IMR-90 (cell line): ENCODE measurements at regions not wholly inside any gene's neighbourhood (a gene's known extent, or its start where the extent isn't known, plus 50 kb on each side); places are given as distances from the start of the nearest gene placed in this dataset.

Source experiments
- BHLHE40 ChIP-seq: fragments of 150-350 bp; IDR thresholded peaks from 2 replicates; pipeline ENCODE4 v1.6.1; 2016; ENCODE audit warnings: mild to moderate bottlenecking, low read depth, low read length
- CEBPB ChIP-seq: IDR thresholded peaks from 2 replicates; pipeline ENCODE4 v1.6.1; 2012; ENCODE audit warnings: low read depth, low read length, improper control_type of control experiment
- CHD1 ChIP-seq: IDR thresholded peaks from 2 replicates; pipeline ENCODE4 v1.6.1; 2012; ENCODE audit warnings: low read depth, low read length, improper control_type of control experiment
- MAFK ChIP-seq: IDR thresholded peaks from 2 replicates; pipeline ENCODE4 v1.6.1; 2012; ENCODE audit warnings: low read depth, low read length, improper control_type of control experiment
- POLR2A ChIP-seq: IDR thresholded peaks from 2 replicates; pipeline ENCODE4 v1.6.1; 2012; ENCODE audit warnings: mild to moderate bottlenecking, low read depth, low read length
- RFX5 ChIP-seq: IDR thresholded peaks from 2 replicates; pipeline ENCODE4 v1.8.0; 2012; ENCODE audit warnings: low read depth, mild to moderate bottlenecking, low read length, moderate library complexity
- SMC3 ChIP-seq: fragments of 150-350 bp; IDR thresholded peaks from 2 replicates; pipeline ENCODE4 v1.6.1; 2016; ENCODE audit warnings: low read depth, mild to moderate bottlenecking, antibody characterized with exemption, low read length, moderate library complexity
- TF ChIP-seq, protein P1 (sequence below): conservative IDR thresholded peaks from 2 replicates; pipeline ENCODE4 v1.5.1; 2012; ENCODE audit warnings: mild to moderate bottlenecking, low read depth, low read length, improper control_type of control experiment
- TF ChIP-seq, protein P2 (sequence below): fragments of 150-350 bp; IDR thresholded peaks from 2 replicates; pipeline ENCODE4 v1.6.1; 2016; ENCODE audit warnings: low read depth, mild to moderate bottlenecking, low read length, moderate library complexity, borderline replicate concordance
- TF ChIP-seq, protein P3 (sequence below): fragments of 150-350 bp; IDR thresholded peaks from 2 replicates; pipeline ENCODE4 v1.6.1; 2017; ENCODE audit warnings: mild to moderate bottlenecking, antibody characterized with exemption, low read length, low read depth

DNA sequence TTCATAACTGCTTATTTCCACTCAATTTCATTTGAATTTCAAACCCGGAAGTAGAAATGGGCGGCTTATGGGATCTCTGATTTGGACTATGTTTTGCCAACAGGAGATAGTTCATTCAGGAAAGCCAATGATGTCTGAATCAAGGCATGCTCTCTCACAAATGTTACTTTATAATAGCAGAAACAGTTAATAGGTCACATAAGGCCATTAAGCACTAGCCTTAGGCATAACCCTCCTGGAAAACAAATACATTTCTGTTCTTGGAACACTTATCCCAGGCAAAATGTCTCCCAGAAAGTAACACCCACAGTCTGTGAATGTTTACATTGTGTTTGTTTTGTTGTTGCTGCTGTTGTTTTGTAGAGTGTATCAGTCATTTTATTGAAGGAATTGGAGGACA lies 1347.2 kb upstream of the PCDH7 start:
- TF ChIP-seq MAFK (no peak), POLR2A (no peak), CEBPB (no peak), RFX5 (no peak), BHLHE40 (no peak), CHD1 (no peak), SMC3 (no peak)
- TF ChIP-seq, protein P1, sequence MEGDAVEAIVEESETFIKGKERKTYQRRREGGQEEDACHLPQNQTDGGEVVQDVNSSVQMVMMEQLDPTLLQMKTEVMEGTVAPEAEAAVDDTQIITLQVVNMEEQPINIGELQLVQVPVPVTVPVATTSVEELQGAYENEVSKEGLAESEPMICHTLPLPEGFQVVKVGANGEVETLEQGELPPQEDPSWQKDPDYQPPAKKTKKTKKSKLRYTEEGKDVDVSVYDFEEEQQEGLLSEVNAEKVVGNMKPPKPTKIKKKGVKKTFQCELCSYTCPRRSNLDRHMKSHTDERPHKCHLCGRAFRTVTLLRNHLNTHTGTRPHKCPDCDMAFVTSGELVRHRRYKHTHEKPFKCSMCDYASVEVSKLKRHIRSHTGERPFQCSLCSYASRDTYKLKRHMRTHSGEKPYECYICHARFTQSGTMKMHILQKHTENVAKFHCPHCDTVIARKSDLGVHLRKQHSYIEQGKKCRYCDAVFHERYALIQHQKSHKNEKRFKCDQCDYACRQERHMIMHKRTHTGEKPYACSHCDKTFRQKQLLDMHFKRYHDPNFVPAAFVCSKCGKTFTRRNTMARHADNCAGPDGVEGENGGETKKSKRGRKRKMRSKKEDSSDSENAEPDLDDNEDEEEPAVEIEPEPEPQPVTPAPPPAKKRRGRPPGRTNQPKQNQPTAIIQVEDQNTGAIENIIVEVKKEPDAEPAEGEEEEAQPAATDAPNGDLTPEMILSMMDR, result no peak
- TF ChIP-seq, protein P2, sequence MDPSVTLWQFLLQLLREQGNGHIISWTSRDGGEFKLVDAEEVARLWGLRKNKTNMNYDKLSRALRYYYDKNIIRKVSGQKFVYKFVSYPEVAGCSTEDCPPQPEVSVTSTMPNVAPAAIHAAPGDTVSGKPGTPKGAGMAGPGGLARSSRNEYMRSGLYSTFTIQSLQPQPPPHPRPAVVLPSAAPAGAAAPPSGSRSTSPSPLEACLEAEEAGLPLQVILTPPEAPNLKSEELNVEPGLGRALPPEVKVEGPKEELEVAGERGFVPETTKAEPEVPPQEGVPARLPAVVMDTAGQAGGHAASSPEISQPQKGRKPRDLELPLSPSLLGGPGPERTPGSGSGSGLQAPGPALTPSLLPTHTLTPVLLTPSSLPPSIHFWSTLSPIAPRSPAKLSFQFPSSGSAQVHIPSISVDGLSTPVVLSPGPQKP, result no peak
- TF ChIP-seq, protein P3, sequence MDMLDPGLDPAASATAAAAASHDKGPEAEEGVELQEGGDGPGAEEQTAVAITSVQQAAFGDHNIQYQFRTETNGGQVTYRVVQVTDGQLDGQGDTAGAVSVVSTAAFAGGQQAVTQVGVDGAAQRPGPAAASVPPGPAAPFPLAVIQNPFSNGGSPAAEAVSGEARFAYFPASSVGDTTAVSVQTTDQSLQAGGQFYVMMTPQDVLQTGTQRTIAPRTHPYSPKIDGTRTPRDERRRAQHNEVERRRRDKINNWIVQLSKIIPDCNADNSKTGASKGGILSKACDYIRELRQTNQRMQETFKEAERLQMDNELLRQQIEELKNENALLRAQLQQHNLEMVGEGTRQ, result no peak
